GM18517 (cell line): ENCODE measurements at regions not wholly inside any gene's neighbourhood (a gene's known extent, or its start where the extent isn't known, plus 50 kb on each side); places are given as distances from the start of the nearest gene placed in this dataset.

Experiments
- ATAC-seq: cut with Tn5 transposase; IDR thresholded peaks from one replicate; pipeline ENCODE4 v1.9.1; 2021; ENCODE audit warnings: mild to moderate bottlenecking, moderate library complexity; ENCODE audit not compliant: unreplicated experiment

- ATAC-seq, result no peak
Measured at GRCh38 chr4:53818104-53818503, 226.8 kb upstream of the LNX1 start.

GRCh38 chr4:53816561-53816960, 225.3 kb upstream of the LNX1 start:
- ATAC-seq, result no peak

GRCh38 chr4:53815281-53815680, 224.0 kb upstream of the LNX1 start:
- no peak for ATAC-seq

GRCh38 chr4:53813998-53814397, 222.7 kb upstream of the LNX1 start:
- no peak for ATAC-seq

GRCh38 chr4:53810643-53811042, 219.4 kb upstream of the LNX1 start:
- ATAC-seq, result no peak

- ATAC-seq, result no peak
Measured at GRCh38 chr4:53809816-53810215, 218.5 kb upstream of the LNX1 start.

GRCh38 chr4:53805291-53805690, 214.0 kb upstream of the LNX1 start:
- no peak for ATAC-seq

- ATAC-seq, result no peak
Measured at GRCh38 chr4:53804719-53805118, 213.4 kb upstream of the LNX1 start.

GRCh38 chr4:53802500-53802899, 211.2 kb upstream of the LNX1 start:
- ATAC-seq, result no peak

- no peak for ATAC-seq
Measured at GRCh38 chr4:53801373-53801772, 210.1 kb upstream of the LNX1 start.

GRCh38 chr4:53800741-53801140, 209.5 kb upstream of the LNX1 start:
- ATAC-seq, result no peak

- no peak for ATAC-seq
Measured at GRCh38 chr4:53793096-53793495, 201.8 kb upstream of the LNX1 start.

- ATAC-seq, result no peak
Measured at GRCh38 chr4:53790286-53790685, 199.0 kb upstream of the LNX1 start.

- no peak for ATAC-seq
Measured at GRCh38 chr4:53788621-53789020, 197.3 kb upstream of the LNX1 start.

GRCh38 chr4:53788011-53788410, 196.7 kb upstream of the LNX1 start:
- no peak for ATAC-seq

GRCh38 chr4:53786632-53787031, 195.3 kb upstream of the LNX1 start:
- no peak for ATAC-seq

GRCh38 chr4:53785996-53786395, 194.7 kb upstream of the LNX1 start:
- no peak for ATAC-seq

GRCh38 chr4:53784112-53784511, 192.8 kb upstream of the LNX1 start:
- no peak for ATAC-seq

- no peak for ATAC-seq
Measured at GRCh38 chr4:53783208-53783859, 192.0 kb upstream of the LNX1 start.

GRCh38 chr4:53782458-53782845, 191.2 kb upstream of the LNX1 start:
- ATAC-seq, result no peak

- no peak for ATAC-seq
Measured at GRCh38 chr4:53781629-53782457, 190.6 kb upstream of the LNX1 start.

- ATAC-seq, result no peak
Measured at GRCh38 chr4:53780736-53781400, 189.6 kb upstream of the LNX1 start.
